H9 (cell line): ENCODE measurements at regions not wholly inside any gene's neighbourhood (a gene's known extent, or its start where the extent isn't known, plus 50 kb on each side); places are given as distances from the start of the nearest gene placed in this dataset.

Experiments
- DNase-seq: peaks from one replicate; pipeline ENCODE4 v3.0.0-alpha.2; 2017
- H2AFZ ChIP-seq: one replicate; pipeline ENCODE4 v1.6.1; 2013; ENCODE audit warnings: mild to moderate bottlenecking, low read length, control low read depth, moderate library complexity
- H2AK5ac ChIP-seq: 2 replicates; pipeline ENCODE4 v1.6.1; 2013; ENCODE audit warnings: low read length, control low read depth, mixed read lengths; ENCODE audit not compliant: insufficient read length
- H2BK120ac ChIP-seq: one replicate; pipeline ENCODE4 v1.6.1; 2013; ENCODE audit warnings: low read depth, mild to moderate bottlenecking, low read length, control low read depth, inconsistent platforms; ENCODE audit not compliant: poor library complexity, severe bottlenecking
- H2BK12ac ChIP-seq: 2 replicates; pipeline ENCODE4 v1.6.1; 2013; ENCODE audit warnings: low read length, control low read depth, mixed read lengths, low read depth; ENCODE audit not compliant: insufficient read length
- H2BK15ac ChIP-seq: 2 replicates; pipeline ENCODE4 v1.6.1; 2013; ENCODE audit warnings: low read depth, low read length, control low read depth
- H2BK20ac ChIP-seq: one replicate; pipeline ENCODE4 v1.6.1; 2013; ENCODE audit warnings: low read depth, mild to moderate bottlenecking, low read length, control low read depth, inconsistent platforms; ENCODE audit not compliant: poor library complexity, severe bottlenecking
- H2BK5ac ChIP-seq: 2 replicates; pipeline ENCODE4 v1.6.1; 2013; ENCODE audit warnings: low read length, control low read depth, mixed read lengths; ENCODE audit not compliant: insufficient read length
- H3K14ac ChIP-seq: 2 replicates; pipeline ENCODE4 v1.6.1; 2013; ENCODE audit warnings: low read length, control low read depth; ENCODE audit not compliant: insufficient read depth
- H3K18ac ChIP-seq: 2 replicates; pipeline ENCODE4 v1.6.1; 2013; ENCODE audit warnings: low read depth, mild to moderate bottlenecking, mixed read lengths, low read length, control low read depth; ENCODE audit not compliant: insufficient read length
- H3K23ac ChIP-seq: 2 replicates; pipeline ENCODE4 v1.6.1; 2013; ENCODE audit warnings: low read length, control low read depth, mixed read lengths, low read depth; ENCODE audit not compliant: insufficient read length
- H3K23me2 ChIP-seq: 2 replicates; pipeline ENCODE4 v1.6.1; 2013; ENCODE audit warnings: low read depth, mild to moderate bottlenecking, mixed read lengths, low read length, control low read depth; ENCODE audit not compliant: insufficient read length, poor library complexity, severe bottlenecking
- H3K27ac ChIP-seq: 2 replicates; pipeline ENCODE4 v1.5.1; 2013; ENCODE audit warnings: low read length, control low read depth, mixed read lengths, low read depth; ENCODE audit not compliant: insufficient read length
- H3K27me3 ChIP-seq: 2 replicates; pipeline ENCODE4 v1.6.1; 2013; ENCODE audit warnings: low read length, control low read depth, inconsistent platforms; ENCODE audit not compliant: insufficient read depth
- H3K4ac ChIP-seq: 2 replicates; pipeline ENCODE4 v1.6.1; 2013; ENCODE audit warnings: low read depth, mild to moderate bottlenecking, control low read depth, inconsistent platforms, low read length, moderate library complexity
- H3K4me1 ChIP-seq: 2 replicates; pipeline ENCODE4 v1.6.1; 2013; ENCODE audit warnings: low read length, control low read depth, inconsistent platforms; ENCODE audit not compliant: insufficient read depth
- H3K4me2 ChIP-seq: 2 replicates; pipeline ENCODE4 v1.6.1; 2013; ENCODE audit warnings: low read length, control low read depth, mixed read lengths; ENCODE audit not compliant: insufficient read length, insufficient read depth
- H3K56ac ChIP-seq: 2 replicates; pipeline ENCODE4 v1.6.1; 2013; ENCODE audit warnings: low read depth, mild to moderate bottlenecking, mixed read lengths, low read length, control low read depth; ENCODE audit not compliant: insufficient read length
- H3K79me1 ChIP-seq: 2 replicates; pipeline ENCODE4 v1.6.1; 2013; ENCODE audit warnings: low read depth, mild to moderate bottlenecking, moderate library complexity, low read length, control low read depth, inconsistent platforms; ENCODE audit not compliant: insufficient read depth, poor library complexity, severe bottlenecking
- H3K79me2 ChIP-seq: 2 replicates; pipeline ENCODE4 v1.6.1; 2013; ENCODE audit warnings: low read length, control low read depth, inconsistent platforms; ENCODE audit not compliant: insufficient read depth
- H3K9ac ChIP-seq: 2 replicates; pipeline ENCODE4 v1.6.1; 2013; ENCODE audit warnings: low read length, control low read depth, mixed read lengths; ENCODE audit not compliant: insufficient read length; ENCODE audit errors: extremely low read depth
- H3K9me3 ChIP-seq: one replicate; pipeline ENCODE4 v1.6.1; 2013; ENCODE audit warnings: low read depth, low read length, inconsistent platforms; ENCODE audit not compliant: control insufficient read depth
- H3T11ph ChIP-seq: one replicate; pipeline ENCODE4 v1.6.1; 2013; ENCODE audit warnings: mild to moderate bottlenecking, low read length, control low read depth, inconsistent platforms
- H4K20me1 ChIP-seq: one replicate; pipeline ENCODE4 v1.6.1; 2013; ENCODE audit not compliant: control insufficient read depth, insufficient read length, insufficient read depth
- H4K5ac ChIP-seq: 2 replicates; pipeline ENCODE4 v1.6.1; 2013; ENCODE audit warnings: low read depth, mild to moderate bottlenecking, mixed read lengths, low read length, control low read depth; ENCODE audit not compliant: insufficient read length
- H4K8ac ChIP-seq: replicated peaks from 2 replicates; pipeline ENCODE4 v1.6.1; 2013; ENCODE audit warnings: low read length, control low read depth, mixed read lengths, low read depth; ENCODE audit not compliant: insufficient read length
- H4K91ac ChIP-seq: 2 replicates; pipeline ENCODE4 v1.6.1; 2013; ENCODE audit warnings: low read depth, mild to moderate bottlenecking, moderate library complexity, mixed read lengths, low read length, control low read depth; ENCODE audit not compliant: insufficient read length
- H3K27ac Mint-ChIP-seq, 3 experiments: 2 replicates in 2 of 3; 3 replicates in 1 of 3; pipeline ENCODE4 v1.8.0; 2020 to 2021; ENCODE audit warnings: mixed read lengths in 3 of 3, mild to moderate bottlenecking in 1 of 3, moderate library complexity in 1 of 3
- H3K27me3 Mint-ChIP-seq: 2 replicates; pipeline ENCODE4 v1.8.0; 2021; ENCODE audit warnings: low read depth, mild to moderate bottlenecking, moderate library complexity, mixed read lengths
- H3K36me3 Mint-ChIP-seq, 3 experiments: 2 replicates in 2 of 3; 3 replicates in 1 of 3; pipeline ENCODE4 v1.8.0; 2020 to 2021; ENCODE audit warnings: low read depth in 3 of 3, mixed read lengths in 3 of 3; ENCODE audit not compliant: insufficient read depth in 1 of 3
- H3K4me1 Mint-ChIP-seq, 2 experiments: 2 replicates each; pipeline ENCODE4 v1.8.0; 2020; ENCODE audit warnings: mixed read lengths in 2 of 2
- H3K4me3 Mint-ChIP-seq, 2 experiments: 2 replicates in 1 of 2; 3 replicates in 1 of 2; pipeline ENCODE4 v1.8.0; 2020 to 2021; ENCODE audit warnings: mild to moderate bottlenecking in 2 of 2, mixed read lengths in 2 of 2, moderate library complexity in 1 of 2
- H3K9me3 Mint-ChIP-seq, 2 experiments: 2 replicates in 1 of 2; 3 replicates in 1 of 2; pipeline ENCODE4 v1.8.0; 2020; ENCODE audit warnings: mild to moderate bottlenecking in 2 of 2, mixed read lengths in 2 of 2, moderate library complexity in 1 of 2
- CTCF ChIP-seq: fragments of 200-600 bp; sonication (generic); conservative IDR thresholded peaks from 3 replicates; pipeline ENCODE4 v1.8.0; 2021; ENCODE audit warnings: antibody characterized with exemption, mild to moderate bottlenecking
- WGBS: extraction: QIAGEN DNeasy Blood & Tissue Kit; methylation state at CpG from one replicate; pipeline ENCODE4 v1.1.7; 2013; ENCODE audit warnings: missing lambda C conversion rate, low lambda C conversion rate, mixed read lengths; ENCODE audit not compliant: insufficient read length; ENCODE audit errors: extremely low coverage; 5-methylcytosine and 5-hydroxymethylcytosine counted together

GRCh38 chr2:216745453-216745852 lies 50.1 kb upstream of the IGFBP5 start:
- H3K23me2 ChIP-seq: no peaks in the 10 kb centered on the region
- Mint-ChIP-seq H3K27me3 (peaks cover 9% of the 10 kb centered on the region), H3K36me3 (peaks cover 0 to 22% (median 0%) of the 10 kb centered on the region in 3 experiments; a peak in 4 of 7 replicates), H3K27ac (no peak overlapping the region), H3K9me3 (peaks cover 6 to 12% of the 10 kb centered on the region in 2 experiments), H3K4me3 (no peak overlapping the region), H3K4me1 (peaks cover under 1 to 2% of the 10 kb centered on the region in 2 experiments; a peak in 2 of 4 replicates)
- no peak overlapping the region for H3K4ac ChIP-seq
- H3K27me3 ChIP-seq: no peaks in the 10 kb centered on the region
- no peak overlapping the region for H2AK5ac ChIP-seq
- no peak overlapping the region for H3K14ac ChIP-seq
- no peaks in the 10 kb centered on the region for H3K9me3 ChIP-seq
- no peaks in the 10 kb centered on the region for H3K79me2 ChIP-seq
- no peak overlapping the region for H4K5ac ChIP-seq
- H2BK5ac ChIP-seq: no peak overlapping the region
- no peak overlapping the region for H3K56ac ChIP-seq
- no peak overlapping the region for H2BK12ac ChIP-seq
- no peaks in the 10 kb centered on the region for H3K4me1 ChIP-seq
- no peak for DNase-seq
- no peak overlapping the region for H3K4me2 ChIP-seq
- H2BK15ac ChIP-seq: no peak overlapping the region
- no peak overlapping the region for H3K23ac ChIP-seq
- H3K27ac ChIP-seq: no peak overlapping the region
- H2BK120ac ChIP-seq: no peak overlapping the region
- H3K79me1 ChIP-seq: no peaks in the 10 kb centered on the region
- H3K9ac ChIP-seq: no peak overlapping the region
- no peak overlapping the region for H3K18ac ChIP-seq
- no peak overlapping the region for H4K91ac ChIP-seq
- no peak overlapping the region for H2BK20ac ChIP-seq
- no peaks in the 10 kb centered on the region for H4K20me1 ChIP-seq
- no peak overlapping the region for H2AFZ ChIP-seq
- H3T11ph ChIP-seq: no peak overlapping the region
- H4K8ac ChIP-seq: no peak overlapping the region
- no peak for TF ChIP-seq CTCF
- WGBS: no CpG with 5 or more reads among the region's 3 CpGs
